HG03159 (cell line): ENCODE measurements at regions not wholly inside any gene's neighbourhood (a gene's known extent, or its start where the extent isn't known, plus 50 kb on each side); places are given as distances from the start of the nearest gene placed in this dataset.

Experiments
- ATAC-seq: cut with Tn5 transposase; IDR thresholded peaks from one replicate; pipeline ENCODE4 v1.9.1; 2021; ENCODE audit warnings: mild to moderate bottlenecking, moderate library complexity; ENCODE audit not compliant: unreplicated experiment

- ATAC-seq = no peak
These were observed 51.3 kb upstream of the LEF1 start for GRCh38 chr4:108219998-108220397.
